Mucosa of descending colon (tissue), 3 donors: ENCODE measurements at regions not wholly inside any gene's neighbourhood (a gene's known extent, or its start where the extent isn't known, plus 50 kb on each side); places are given as distances from the start of the nearest gene placed in this dataset.

Experiments used
- ATAC-seq: fragments of 200-7000 bp; cut with Tn5 transposase; one replicate; pipeline ENCODE4 v1.9.1; 2020; ENCODE audit warnings: mild to moderate bottlenecking, moderate library complexity
- DNase-seq, 3 donors: peaks; one replicate each; pipeline ENCODE4 v3.0.0-alpha.2; 2020
- H3K36me3 ChIP-seq: fragments of 200-600 bp; one replicate; pipeline ENCODE4 v1.8.0; 2021; ENCODE audit warnings: low read depth, mild to moderate bottlenecking
- H3K4me1 ChIP-seq: fragments of 200-600 bp; one replicate; pipeline ENCODE4 v1.8.0; 2021; ENCODE audit warnings: low read depth, mild to moderate bottlenecking
- H3K4me3 ChIP-seq: fragments of 200-600 bp; one replicate; pipeline ENCODE4 v1.8.0; 2021; ENCODE audit warnings: mild to moderate bottlenecking
- H3K9me3 ChIP-seq: fragments of 200-600 bp; one replicate; pipeline ENCODE4 v1.8.0; 2021; ENCODE audit warnings: mild to moderate bottlenecking
- intact Hi-C, 2 donors: fragments of 100-400 bp; cut with DNase I in 1 of 2; cut with micrococcal nuclease in 1 of 2; formaldehyde crosslinking; loops; one replicate each; pipeline versions ENCODE4 v1.11.0 to v1.11.1; 2022; cut with DNase I, micrococcal nuclease
- TF ChIP-seq, protein P1 (sequence below): fragments of 200-600 bp; IDR thresholded peaks from one replicate; pipeline ENCODE4 v1.8.0; 2022; ENCODE audit warnings: antibody characterized with exemption, mild to moderate bottlenecking
- donor health status: DM: no; HTN: no; CAD: no; lungs with moderate emphysema.
- donor health status: DM: no; HTN: no; CAD: no.
- donor health status: DM: no; HTN: yes; CAD: no.

DNA sequence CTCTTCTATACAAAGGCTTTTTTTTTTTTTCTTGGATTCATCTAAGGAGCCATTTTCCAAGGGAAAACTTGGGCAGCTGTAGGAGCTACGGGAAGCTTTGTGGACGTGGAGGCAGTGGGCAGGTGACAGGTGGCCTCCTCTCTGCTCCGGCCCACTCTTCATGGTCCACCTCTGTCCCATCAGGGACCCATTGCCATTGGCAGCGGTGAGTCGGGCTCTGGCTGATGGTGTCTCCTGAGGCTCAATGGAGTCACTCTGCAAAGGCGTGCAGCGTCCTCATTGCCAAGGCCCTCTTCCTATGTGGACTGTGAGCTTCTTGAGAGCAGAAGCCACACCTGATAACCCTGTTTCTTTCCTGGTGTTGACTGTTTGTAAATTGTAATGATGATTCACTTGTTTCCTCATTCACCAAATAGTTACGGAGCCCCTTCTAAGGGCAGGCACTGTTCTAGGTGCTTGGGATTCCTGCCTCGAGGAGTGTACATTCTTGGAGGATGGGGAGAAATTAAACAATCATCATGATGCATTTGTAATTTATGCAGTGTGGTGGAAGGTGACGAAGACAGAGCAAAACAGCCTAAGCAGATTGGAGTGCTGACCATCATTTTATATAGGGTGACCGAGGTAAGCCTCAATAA lies 240.3 kb upstream of the HS6ST1 start:
- no peak for ATAC-seq

DNA sequence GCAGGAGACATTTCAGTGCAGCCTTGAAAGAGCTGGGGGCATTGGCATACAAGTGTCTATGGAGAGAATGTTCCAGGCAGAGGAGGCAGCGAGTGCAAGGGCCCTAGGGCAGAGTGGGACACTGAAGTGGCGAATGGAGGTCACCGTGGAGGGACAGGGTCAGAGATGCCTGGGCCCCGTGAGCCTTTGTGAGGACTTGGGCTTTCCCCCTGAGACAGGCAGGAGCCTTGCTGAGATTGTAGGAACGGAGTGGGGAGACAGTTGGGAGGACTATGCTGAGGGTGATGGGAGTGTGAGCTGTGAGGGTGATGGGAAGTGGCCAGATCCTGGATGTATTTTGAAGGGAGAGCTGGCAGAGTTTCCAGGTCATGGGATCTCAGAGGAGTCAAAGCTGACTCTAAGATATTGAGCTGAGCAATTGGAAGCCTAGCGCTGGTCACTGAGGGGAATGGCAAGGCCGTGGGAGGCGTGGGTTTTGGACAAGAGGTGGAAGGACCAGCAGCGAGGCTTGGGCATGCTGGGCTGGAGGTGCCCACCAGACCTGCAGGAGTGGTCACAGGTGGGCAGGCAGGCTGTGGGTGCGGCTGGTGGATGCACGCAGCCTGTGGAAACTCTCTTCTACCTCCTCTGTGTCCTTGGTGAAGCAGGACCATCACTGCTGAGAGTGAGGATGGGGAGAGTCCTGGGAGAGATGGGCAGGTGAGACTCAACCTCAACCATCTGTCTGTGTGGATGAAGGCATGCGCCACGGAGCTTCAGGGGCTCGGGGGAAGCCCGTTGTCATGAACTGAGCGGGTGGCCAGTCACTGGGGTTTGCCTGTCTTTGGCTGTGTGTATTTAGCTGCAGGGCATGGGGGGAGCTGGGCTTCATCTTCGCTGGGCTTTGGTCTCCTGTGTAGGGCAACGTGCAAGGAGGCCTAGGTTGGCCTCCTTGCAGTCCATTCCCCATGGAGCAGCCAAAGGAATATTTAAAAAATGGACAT lies 241.2 kb upstream of the HS6ST1 start:
- intact Hi-C loops, result no loop called here
- Histone ChIP-seq H3K36me3 (no peaks in the 10 kb centered on the region), H3K9me3 (no peaks in the 10 kb centered on the region), H3K4me1 (no peaks in the 10 kb centered on the region), H3K4me3 (no peak overlapping the region)
- TF ChIP-seq, protein P1, sequence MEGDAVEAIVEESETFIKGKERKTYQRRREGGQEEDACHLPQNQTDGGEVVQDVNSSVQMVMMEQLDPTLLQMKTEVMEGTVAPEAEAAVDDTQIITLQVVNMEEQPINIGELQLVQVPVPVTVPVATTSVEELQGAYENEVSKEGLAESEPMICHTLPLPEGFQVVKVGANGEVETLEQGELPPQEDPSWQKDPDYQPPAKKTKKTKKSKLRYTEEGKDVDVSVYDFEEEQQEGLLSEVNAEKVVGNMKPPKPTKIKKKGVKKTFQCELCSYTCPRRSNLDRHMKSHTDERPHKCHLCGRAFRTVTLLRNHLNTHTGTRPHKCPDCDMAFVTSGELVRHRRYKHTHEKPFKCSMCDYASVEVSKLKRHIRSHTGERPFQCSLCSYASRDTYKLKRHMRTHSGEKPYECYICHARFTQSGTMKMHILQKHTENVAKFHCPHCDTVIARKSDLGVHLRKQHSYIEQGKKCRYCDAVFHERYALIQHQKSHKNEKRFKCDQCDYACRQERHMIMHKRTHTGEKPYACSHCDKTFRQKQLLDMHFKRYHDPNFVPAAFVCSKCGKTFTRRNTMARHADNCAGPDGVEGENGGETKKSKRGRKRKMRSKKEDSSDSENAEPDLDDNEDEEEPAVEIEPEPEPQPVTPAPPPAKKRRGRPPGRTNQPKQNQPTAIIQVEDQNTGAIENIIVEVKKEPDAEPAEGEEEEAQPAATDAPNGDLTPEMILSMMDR, result no peak
- DNase-seq (no peak), ATAC-seq (no peak)

More for the DNA sequence above, 240.3 kb upstream of the HS6ST1 start:
- Histone ChIP-seq H3K4me3 (no peak overlapping the region), H3K4me1 (no peaks in the 10 kb centered on the region), H3K36me3 (no peaks in the 10 kb centered on the region), H3K9me3 (no peaks in the 10 kb centered on the region)
- intact Hi-C loops, result no loop called here
- DNase-seq, result no peak
- TF ChIP-seq, protein P1, result no peak

DNA sequence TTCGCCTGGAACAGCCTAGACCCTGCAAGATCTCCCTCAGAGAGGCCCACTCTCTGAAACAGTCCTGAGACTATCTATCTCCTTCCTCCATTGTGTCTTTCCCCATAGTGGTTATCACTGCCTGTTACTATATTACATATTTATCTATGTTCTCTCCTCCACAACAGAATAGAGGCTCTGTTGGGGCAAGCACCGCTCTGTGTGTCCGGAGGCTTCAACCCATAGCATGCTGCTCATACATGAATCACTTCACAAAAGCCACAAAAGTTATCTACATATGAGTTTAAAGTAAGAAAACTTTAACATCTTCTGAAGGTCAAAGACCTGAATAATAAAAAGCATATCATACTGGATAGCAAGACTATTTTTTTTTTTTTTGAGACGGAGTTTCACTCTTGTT lies 242.1 kb upstream of the HS6ST1 start:
- DNase-seq (no peak), ATAC-seq (no peak)
- Histone ChIP-seq H3K9me3 (no peaks in the 10 kb centered on the region), H3K4me3 (no peak overlapping the region), H3K4me1 (no peaks in the 10 kb centered on the region), H3K36me3 (no peaks in the 10 kb centered on the region)
- intact Hi-C loops, result no loop called here
- TF ChIP-seq, protein P1, result no peak

DNA sequence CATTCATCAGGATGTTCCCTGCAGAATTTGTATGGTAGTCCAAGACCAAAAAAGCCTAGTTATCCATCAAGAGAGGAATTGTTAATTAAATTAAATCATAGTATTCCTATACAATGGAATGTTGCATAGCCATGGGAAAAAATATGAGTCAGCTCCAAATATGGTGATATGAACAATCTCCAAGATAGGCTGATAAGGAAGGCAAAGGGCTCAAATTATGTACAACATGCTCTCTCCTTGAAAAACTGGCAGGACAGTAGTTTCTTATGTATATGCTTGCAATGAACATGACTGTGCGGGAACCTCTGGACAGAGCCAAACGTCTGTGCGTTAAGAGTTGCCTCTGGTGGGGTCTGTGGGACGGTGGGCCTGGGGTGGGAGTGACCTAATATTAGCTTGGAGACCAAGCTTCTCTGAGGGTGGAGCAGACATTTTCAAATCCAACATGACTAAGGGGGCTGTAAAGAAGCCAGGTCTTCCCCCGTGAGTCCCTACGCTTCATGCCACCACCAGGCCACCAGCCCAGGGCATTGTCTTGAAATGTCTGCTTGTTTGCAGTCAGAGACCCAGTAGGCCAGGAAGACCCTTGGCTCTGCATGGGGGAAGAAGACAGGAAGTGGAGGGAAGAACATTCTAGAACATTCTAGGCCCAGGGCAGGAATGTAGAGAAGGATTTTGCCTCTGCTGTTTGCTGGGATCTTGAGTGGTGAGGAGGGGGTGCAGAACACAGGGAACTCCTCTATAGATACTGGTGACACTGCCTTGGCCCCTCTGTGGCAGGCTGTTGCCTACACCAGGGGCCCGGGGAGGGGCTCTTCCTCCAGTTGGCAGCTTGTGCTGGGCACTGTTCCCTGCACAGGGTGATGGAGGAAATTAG lies 244.0 kb upstream of the HS6ST1 start:
- intact Hi-C loops, result no loop called here
- H3K9me3 ChIP-seq, result no peaks in the 10 kb centered on the region
- ATAC-seq (no peak), DNase-seq (no peak)
- no peaks in the 10 kb centered on the region for H3K36me3 ChIP-seq
- TF ChIP-seq, protein P1, result no peak
- no peak overlapping the region for H3K4me3 ChIP-seq
- H3K4me1 ChIP-seq, result no peaks in the 10 kb centered on the region

DNA sequence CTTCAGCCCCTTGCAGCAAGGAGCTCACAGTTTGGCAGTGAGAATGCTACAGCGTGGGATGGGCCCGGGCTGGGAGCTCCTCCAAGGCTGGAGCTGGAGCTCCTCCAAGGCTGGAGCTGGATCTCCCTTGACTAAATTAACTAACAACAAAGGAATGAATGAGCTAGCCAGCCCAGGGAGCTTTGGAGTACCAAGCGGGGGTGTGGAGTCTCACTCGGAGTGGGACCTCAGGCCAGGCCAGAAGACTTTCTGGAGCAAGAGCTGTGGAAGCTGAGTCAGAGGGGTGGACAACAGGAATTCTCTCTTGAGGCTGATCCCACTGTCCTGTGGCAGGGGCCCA lies 244.7 kb upstream of the HS6ST1 start:
- ATAC-seq, result peak; percentile 73
- no peaks in the 10 kb centered on the region for H3K36me3 ChIP-seq
- intact Hi-C loops, result no loop called here
- TF ChIP-seq, protein P1, result no peak
- no peaks in the 10 kb centered on the region for H3K9me3 ChIP-seq
- H3K4me3 ChIP-seq, result no peak overlapping the region
- H3K4me1 ChIP-seq, result no peaks in the 10 kb centered on the region
- DNase-seq, result peak; percentile 31 to 65 (median 33)
